Thyroid gland (tissue), 4 donors: ENCODE measurements at regions not wholly inside any gene's neighbourhood (a gene's known extent, or its start where the extent isn't known, plus 50 kb on each side); places are given as distances from the start of the nearest gene placed in this dataset.

ENCODE experiments used
- DNase-seq, 2 donors: peaks; one replicate each; pipeline ENCODE4 v3.0.0-alpha.2; 2019
- H3K27ac ChIP-seq, 3 donors: fragments of 200-600 bp; sonication (generic); 1 replicate in 2 of 3; 2 replicates in 1 of 3; pipeline ENCODE4 v1.5.1; 2016 to 2019; ENCODE audit warnings: mild to moderate bottlenecking in 1 of 3, moderate library complexity in 1 of 3
- H3K27me3 ChIP-seq: fragments of 200-600 bp; sonication (generic); one replicate; pipeline ENCODE4 v1.5.1; 2019
- H3K36me3 ChIP-seq, 2 donors: fragments of 200-600 bp; sonication (generic); one replicate each; pipeline ENCODE4 v1.5.1; 2016 to 2019
- H3K4me1 ChIP-seq, 2 donors: fragments of 200-600 bp; sonication (generic); one replicate each; pipeline ENCODE4 v1.5.1; 2017 to 2019
- H3K4me3 ChIP-seq, 3 donors: fragments of 200-600 bp; sonication (generic); replicated peaks in 1 of 3; 1 replicate in 2 of 3; 2 replicates in 1 of 3; pipeline ENCODE4 v1.5.1; 2016; ENCODE audit warnings: mild to moderate bottlenecking in 1 of 3
- H3K9me3 ChIP-seq: fragments of 200-600 bp; sonication (generic); one replicate; pipeline ENCODE4 v1.5.1; 2017
- POLR2A ChIP-seq, 2 donors: fragments of 450-650 bp; IDR thresholded peaks; one replicate each; pipeline ENCODE4 v1.6.1; 2017; ENCODE audit warnings: antibody characterized with exemption in 2 of 2, mild to moderate bottlenecking in 2 of 2, moderate library complexity in 1 of 2
- WGBS, 2 donors: methylation state at CpG; one replicate each; pipeline ENCODE4 v1.1.5; 2017; 5-methylcytosine and 5-hydroxymethylcytosine counted together
- intact Hi-C: fragments of 100-400 bp; cut with DNase I; formaldehyde crosslinking; loops from one replicate; pipeline ENCODE4 v1.15.1; 2023
- TF ChIP-seq, protein P1 (sequence below), 6 experiments: fragments of 200-600 bp in 3 of 6; fragments of 450-650 bp in 3 of 6; sonication (generic) in 3 of 6; IDR thresholded peaks; one replicate each; pipeline ENCODE4 v1.5.1; 2016 to 2019; ENCODE audit warnings: antibody characterized with exemption in 6 of 6, mild to moderate bottlenecking in 2 of 6, inconsistent platforms in 1 of 6, moderate library complexity in 1 of 6

DNA sequence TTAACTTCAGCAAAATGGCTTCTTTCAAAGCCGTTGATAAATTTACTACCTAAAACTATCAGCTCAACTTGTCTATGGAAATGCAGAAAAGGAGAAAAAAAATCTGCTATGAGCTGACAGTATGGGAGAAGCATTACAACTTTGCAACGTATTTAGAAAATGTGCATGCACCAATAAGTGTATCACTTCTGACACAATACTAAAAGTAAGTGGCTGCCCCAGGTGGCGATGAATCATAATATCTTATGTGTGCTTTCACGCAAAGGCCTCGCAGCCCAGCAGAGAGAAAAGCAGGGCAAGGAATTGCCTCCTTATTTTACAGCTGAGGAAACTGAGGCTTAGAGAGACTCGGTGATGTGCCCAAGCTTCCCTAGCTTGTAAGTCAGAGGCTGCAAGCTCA is 101.8 kb downstream of the SALL1 start:
- intact Hi-C loops, result no loop called here
- no peak overlapping the region for H3K27ac ChIP-seq
- 93 to 95% methylated on average over 6 of the region's 6 CpGs for WGBS, 2 donors
- no peak for DNase-seq
- no peaks in the 10 kb centered on the region for H3K4me1 ChIP-seq
- no peak overlapping the region for H3K4me3 ChIP-seq
- no peaks in the 10 kb centered on the region for H3K36me3 ChIP-seq
- H3K9me3 ChIP-seq, result no peaks in the 10 kb centered on the region
- TF ChIP-seq POLR2A (IDR thresholded peaks at IDR 0.05), result no peak
- TF ChIP-seq, protein P1, sequence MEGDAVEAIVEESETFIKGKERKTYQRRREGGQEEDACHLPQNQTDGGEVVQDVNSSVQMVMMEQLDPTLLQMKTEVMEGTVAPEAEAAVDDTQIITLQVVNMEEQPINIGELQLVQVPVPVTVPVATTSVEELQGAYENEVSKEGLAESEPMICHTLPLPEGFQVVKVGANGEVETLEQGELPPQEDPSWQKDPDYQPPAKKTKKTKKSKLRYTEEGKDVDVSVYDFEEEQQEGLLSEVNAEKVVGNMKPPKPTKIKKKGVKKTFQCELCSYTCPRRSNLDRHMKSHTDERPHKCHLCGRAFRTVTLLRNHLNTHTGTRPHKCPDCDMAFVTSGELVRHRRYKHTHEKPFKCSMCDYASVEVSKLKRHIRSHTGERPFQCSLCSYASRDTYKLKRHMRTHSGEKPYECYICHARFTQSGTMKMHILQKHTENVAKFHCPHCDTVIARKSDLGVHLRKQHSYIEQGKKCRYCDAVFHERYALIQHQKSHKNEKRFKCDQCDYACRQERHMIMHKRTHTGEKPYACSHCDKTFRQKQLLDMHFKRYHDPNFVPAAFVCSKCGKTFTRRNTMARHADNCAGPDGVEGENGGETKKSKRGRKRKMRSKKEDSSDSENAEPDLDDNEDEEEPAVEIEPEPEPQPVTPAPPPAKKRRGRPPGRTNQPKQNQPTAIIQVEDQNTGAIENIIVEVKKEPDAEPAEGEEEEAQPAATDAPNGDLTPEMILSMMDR (IDR thresholded peaks at IDR 0.05), result no peak
- no peaks in the 10 kb centered on the region for H3K27me3 ChIP-seq

DNA sequence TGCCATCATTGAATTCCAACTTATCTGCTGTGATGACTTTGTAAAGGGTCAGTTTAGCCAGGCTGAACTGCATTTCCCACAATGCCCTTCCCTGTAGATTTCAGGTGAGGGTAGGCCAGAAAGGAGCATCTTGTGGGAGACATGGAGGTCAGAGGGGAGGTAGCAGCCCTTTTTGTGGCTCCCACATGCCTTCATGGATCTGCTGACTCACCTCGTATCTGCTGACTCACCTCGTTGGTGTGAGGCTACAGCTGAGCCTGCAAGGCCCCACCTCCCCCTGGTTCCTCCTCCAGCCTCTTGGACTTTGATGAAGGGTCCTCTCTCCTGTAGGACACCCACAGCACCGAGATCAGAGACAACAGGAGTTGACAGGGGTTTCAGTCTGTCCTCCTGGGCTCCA is 102.5 kb downstream of the SALL1 start:
- DNase-seq, result no peak
- Histone ChIP-seq H3K36me3 (no peaks in the 10 kb centered on the region), H3K4me1 (no peaks in the 10 kb centered on the region), H3K4me3 (no peak overlapping the region), H3K27ac (no peak overlapping the region), H3K27me3 (no peaks in the 10 kb centered on the region), H3K9me3 (no peaks in the 10 kb centered on the region)
- TF ChIP-seq POLR2A (IDR thresholded peaks at IDR 0.05), result no peak
- TF ChIP-seq, protein P1 (IDR thresholded peaks at IDR 0.05), result no peak
- 63 to 74% methylated on average over 2 to 3 of the region's 3 CpGs for WGBS, 2 donors
- intact Hi-C loops, result no loop called here

- Histone ChIP-seq H3K27me3 (no peaks in the 10 kb centered on the region), H3K4me3 (no peak overlapping the region), H3K9me3 (no peaks in the 10 kb centered on the region), H3K4me1 (no peaks in the 10 kb centered on the region), H3K27ac (no peak overlapping the region), H3K36me3 (no peaks in the 10 kb centered on the region)
- no peak for DNase-seq
- TF ChIP-seq POLR2A (IDR thresholded peaks at IDR 0.05), result no peak
- TF ChIP-seq, protein P1 (IDR thresholded peaks at IDR 0.05), result no peak
- intact Hi-C loops, result no loop called here
- WGBS, 2 donors, result 79 to 92% methylated on average over 5 of the region's 5 CpGs
Observed at GRCh38 chr16:51045794-51046193, 105.3 kb downstream of the SALL1 start.

DNA sequence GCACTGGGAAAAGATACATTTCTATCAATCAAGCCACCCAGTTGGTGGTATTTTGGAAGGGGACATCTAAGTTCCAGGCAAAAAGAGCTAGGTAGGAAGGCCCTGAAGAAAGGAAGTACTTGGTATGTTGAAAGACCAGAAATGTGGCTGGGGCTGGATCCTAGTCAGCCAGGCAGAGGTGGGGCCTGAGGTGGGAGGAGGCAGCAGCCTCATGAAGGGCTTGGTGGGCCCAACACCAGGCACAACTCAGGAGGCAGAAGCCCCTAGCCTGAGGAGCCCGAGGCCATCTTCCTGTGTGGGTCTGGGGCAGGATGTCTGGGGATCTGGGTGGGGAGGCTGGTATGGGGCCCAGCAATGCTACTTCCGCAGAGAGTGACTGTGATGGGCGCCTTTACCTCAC is 105.9 kb downstream of the SALL1 start:
- Histone ChIP-seq H3K9me3 (no peaks in the 10 kb centered on the region), H3K36me3 (no peaks in the 10 kb centered on the region), H3K4me3 (no peak overlapping the region), H3K27me3 (no peaks in the 10 kb centered on the region), H3K27ac (no peak overlapping the region), H3K4me1 (no peaks in the 10 kb centered on the region)
- 82 to 85% methylated on average over 3 of the region's 3 CpGs for WGBS, 2 donors
- TF ChIP-seq, protein P1 (IDR thresholded peaks at IDR 0.05), result no peak
- TF ChIP-seq POLR2A (IDR thresholded peaks at IDR 0.05), result no peak
- DNase-seq, result no peak
- intact Hi-C loops, result no loop called here

DNA sequence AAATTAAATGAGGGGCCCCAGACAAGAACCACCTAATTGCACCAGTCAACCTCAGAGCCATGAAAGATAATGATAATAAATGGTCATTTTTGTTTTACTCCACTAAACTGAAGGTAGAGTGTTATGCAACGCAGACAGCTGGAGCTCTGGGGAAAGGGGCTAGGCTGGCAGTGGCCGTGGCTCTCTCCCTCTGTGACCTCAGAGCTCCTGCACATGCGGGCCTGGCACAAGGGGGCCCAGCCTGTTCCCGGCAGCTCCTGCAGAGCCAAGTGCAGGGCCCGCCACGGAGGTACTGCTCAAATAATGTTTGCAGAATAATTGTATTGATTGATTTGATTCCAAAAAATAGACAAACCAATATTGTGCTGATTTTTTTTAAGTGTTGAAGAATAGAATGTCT is 109.5 kb downstream of the SALL1 start:
- TF ChIP-seq, protein P1 (IDR thresholded peaks at IDR 0.05), result no peak
- TF ChIP-seq POLR2A (IDR thresholded peaks at IDR 0.05), result no peak
- H3K4me1 ChIP-seq, result no peaks in the 10 kb centered on the region
- no peaks in the 10 kb centered on the region for H3K36me3 ChIP-seq
- H3K27ac ChIP-seq, result no peak overlapping the region
- 83 to 92% methylated on average over 6 of the region's 6 CpGs for WGBS, 2 donors
- H3K9me3 ChIP-seq, result no peaks in the 10 kb centered on the region
- H3K27me3 ChIP-seq, result no peaks in the 10 kb centered on the region
- intact Hi-C loops, result no loop called here
- DNase-seq, result no peak
- H3K4me3 ChIP-seq, result no peak overlapping the region
